Liver (tissue), 8 donors: ENCODE measurements at regions not wholly inside any gene's neighbourhood (a gene's known extent, or its start where the extent isn't known, plus 50 kb on each side); places are given as distances from the start of the nearest gene placed in this dataset.

Experiments
- DNase-seq: peaks from one replicate; pipeline ENCODE4 v3.0.0-alpha.2; 2017; ENCODE audit warnings: low spot score
- H3K27ac ChIP-seq, 2 donors: one replicate each; pipeline ENCODE4 v1.7.0; 2013; ENCODE audit warnings: inconsistent platforms in 2 of 2, low read length in 2 of 2, control low read depth in 1 of 2, low read depth in 1 of 2, mild to moderate bottlenecking in 1 of 2
- H3K27me3 ChIP-seq, 4 donors: one replicate each; pipeline versions ENCODE4 v1.6.1 to v1.7.0; 2013; ENCODE audit warnings: low read length in 3 of 4, inconsistent platforms in 1 of 4, mild to moderate bottlenecking in 1 of 4, moderate library complexity in 1 of 4; ENCODE audit not compliant: control insufficient read depth in 4 of 4, insufficient read depth in 4 of 4
- H3K36me3 ChIP-seq, 4 donors: one replicate each; pipeline versions ENCODE4 v1.6.1 to v1.7.0; 2013; ENCODE audit warnings: low read length in 3 of 4, mild to moderate bottlenecking in 3 of 4, low read depth in 1 of 4, moderate library complexity in 1 of 4; ENCODE audit not compliant: control insufficient read depth in 4 of 4, insufficient read depth in 3 of 4
- H3K4me1 ChIP-seq, 4 donors: one replicate each; pipeline versions ENCODE4 v1.6.1 to v1.7.0; 2013; ENCODE audit warnings: low read length in 3 of 4, mild to moderate bottlenecking in 3 of 4, moderate library complexity in 1 of 4; ENCODE audit not compliant: control insufficient read depth in 4 of 4, insufficient read depth in 4 of 4
- H3K4me3 ChIP-seq, 3 donors: one replicate each; pipeline versions ENCODE4 v1.6.1 to v1.7.0; 2013; ENCODE audit warnings: low read length in 3 of 3, control low read depth in 1 of 3, low read depth in 1 of 3, mild to moderate bottlenecking in 1 of 3
- H3K9ac ChIP-seq, 2 donors: one replicate each; pipeline ENCODE4 v1.7.0; 2013; ENCODE audit warnings: low read length in 2 of 2, mild to moderate bottlenecking in 2 of 2, moderate library complexity in 2 of 2, control low read depth in 1 of 2, low read depth in 1 of 2
- H3K9me3 ChIP-seq, 4 donors: one replicate each; pipeline versions ENCODE4 v1.6.1 to v1.7.0; 2013; ENCODE audit warnings: low read length in 3 of 4; ENCODE audit not compliant: control insufficient read depth in 4 of 4
- FOXA1 ChIP-seq: IDR thresholded peaks from 2 replicates; pipeline ENCODE4 v1.6.1; 2016; ENCODE audit warnings: antibody characterized with exemption
- FOXA2 ChIP-seq: IDR thresholded peaks from 2 replicates; pipeline ENCODE4 v1.6.1; 2016; ENCODE audit warnings: antibody characterized with exemption
- GABPA ChIP-seq, 2 donors: IDR thresholded peaks in 1 of 2; conservative IDR thresholded peaks in 1 of 2; 2 replicates each; pipeline ENCODE4 v1.6.1; 2016; ENCODE audit warnings: antibody characterized with exemption in 2 of 2, mild to moderate bottlenecking in 1 of 2, moderate library complexity in 1 of 2
- HNF4A ChIP-seq, 2 donors: conservative IDR thresholded peaks; 2 replicates each; pipeline ENCODE4 v1.6.1; 2016; ENCODE audit warnings: antibody characterized with exemption in 2 of 2, mild to moderate bottlenecking in 2 of 2
- HNF4G ChIP-seq: IDR thresholded peaks from 2 replicates; pipeline ENCODE4 v1.6.1; 2016; ENCODE audit warnings: antibody characterized with exemption
- JUND ChIP-seq, 2 donors: IDR thresholded peaks; 2 replicates each; pipeline ENCODE4 v1.6.1; 2016; ENCODE audit warnings: antibody characterized with exemption in 2 of 2
- RAD21 ChIP-seq, 2 donors: IDR thresholded peaks; 2 replicates each; pipeline ENCODE4 v1.6.1; 2016; ENCODE audit warnings: antibody characterized with exemption in 2 of 2, mild to moderate bottlenecking in 2 of 2
- RXRA ChIP-seq, 2 donors: IDR thresholded peaks; 2 replicates each; pipeline ENCODE4 v1.6.1; 2017 to 2018; ENCODE audit warnings: antibody characterized with exemption in 2 of 2, mild to moderate bottlenecking in 1 of 2
- SP1 ChIP-seq: IDR thresholded peaks from 2 replicates; pipeline ENCODE4 v1.6.1; 2018; ENCODE audit warnings: antibody characterized with exemption, mild to moderate bottlenecking
- TAF1 ChIP-seq: conservative IDR thresholded peaks from 2 replicates; pipeline ENCODE4 v1.6.1; 2016; ENCODE audit warnings: antibody characterized with exemption, mild to moderate bottlenecking
- YY1 ChIP-seq: IDR thresholded peaks from 2 replicates; pipeline ENCODE4 v1.6.1; 2016; ENCODE audit warnings: antibody characterized with exemption, mild to moderate bottlenecking
- WGBS: extraction: QIAGEN DNeasy Blood & Tissue Kit; methylation state at CpG from one replicate; pipeline ENCODE4 v1.1.7; 2013; 5-methylcytosine and 5-hydroxymethylcytosine counted together
- TF ChIP-seq, protein P1 (sequence below): fragments of 150-350 bp; IDR thresholded peaks from 2 replicates; pipeline ENCODE4 v1.5.1; 2017; ENCODE audit warnings: improper control_type of control experiment, low read depth, low read length; ENCODE audit not compliant: missing input control
- TF ChIP-seq, protein P2 (sequence below): IDR thresholded peaks from 2 replicates; pipeline ENCODE4 v1.6.1; 2016; ENCODE audit warnings: antibody characterized with exemption
- TF ChIP-seq, protein P3 (sequence below): IDR thresholded peaks from 2 replicates; pipeline ENCODE4 v1.6.1; 2016; ENCODE audit warnings: antibody characterized with exemption
- TF ChIP-seq, protein P4 (sequence below): IDR thresholded peaks from 2 replicates; pipeline ENCODE4 v1.6.1; 2016; ENCODE audit warnings: antibody characterized with exemption
- donor health status: healthy.
- donor health status: healthy.
- donor health status: healthy.
- donor health status: healthy.
- donor health status: healthy.

DNA sequence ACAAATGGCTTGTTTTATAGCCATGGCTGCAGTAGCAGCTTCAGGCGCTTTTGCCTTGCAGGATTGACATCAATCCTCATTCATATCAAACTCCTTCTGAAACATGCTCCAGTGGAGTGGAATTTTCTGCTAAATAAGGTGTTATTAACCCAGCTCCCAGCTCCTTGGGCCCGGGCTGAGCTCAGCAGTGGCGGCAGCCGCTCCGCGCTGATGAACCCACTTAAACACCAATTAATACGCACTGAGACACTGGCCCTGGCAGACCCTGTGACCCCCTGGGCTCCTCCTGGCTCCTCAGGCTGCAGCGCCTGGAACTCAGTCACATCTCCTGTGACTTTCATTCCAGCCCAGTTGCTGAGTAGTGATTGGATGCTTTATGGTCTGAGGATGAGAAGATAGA, 137.4 kb upstream of the GRIK3 start:
- Histone ChIP-seq H3K36me3 (no peaks in the 10 kb centered on the region), H3K27me3 (peaks cover 0 to 5% (median under 1%) of the 10 kb centered on the region in 4 donors), H3K9ac (no peak overlapping the region), H3K9me3 (peaks cover 0 to 4% (median 0%) of the 10 kb centered on the region in 4 donors), H3K27ac (no peak overlapping the region), H3K4me3 (no peak overlapping the region), H3K4me1 (no peaks in the 10 kb centered on the region)
- TF ChIP-seq RXRA (IDR thresholded peaks at IDR 0.05) (no peak), HNF4G (no peak), HNF4A (conservative IDR thresholded peaks at IDR 0.05) (no peak), RAD21 (IDR thresholded peaks at IDR 0.05) (no peak), SP1 (no peak)
- TF ChIP-seq, protein P1, sequence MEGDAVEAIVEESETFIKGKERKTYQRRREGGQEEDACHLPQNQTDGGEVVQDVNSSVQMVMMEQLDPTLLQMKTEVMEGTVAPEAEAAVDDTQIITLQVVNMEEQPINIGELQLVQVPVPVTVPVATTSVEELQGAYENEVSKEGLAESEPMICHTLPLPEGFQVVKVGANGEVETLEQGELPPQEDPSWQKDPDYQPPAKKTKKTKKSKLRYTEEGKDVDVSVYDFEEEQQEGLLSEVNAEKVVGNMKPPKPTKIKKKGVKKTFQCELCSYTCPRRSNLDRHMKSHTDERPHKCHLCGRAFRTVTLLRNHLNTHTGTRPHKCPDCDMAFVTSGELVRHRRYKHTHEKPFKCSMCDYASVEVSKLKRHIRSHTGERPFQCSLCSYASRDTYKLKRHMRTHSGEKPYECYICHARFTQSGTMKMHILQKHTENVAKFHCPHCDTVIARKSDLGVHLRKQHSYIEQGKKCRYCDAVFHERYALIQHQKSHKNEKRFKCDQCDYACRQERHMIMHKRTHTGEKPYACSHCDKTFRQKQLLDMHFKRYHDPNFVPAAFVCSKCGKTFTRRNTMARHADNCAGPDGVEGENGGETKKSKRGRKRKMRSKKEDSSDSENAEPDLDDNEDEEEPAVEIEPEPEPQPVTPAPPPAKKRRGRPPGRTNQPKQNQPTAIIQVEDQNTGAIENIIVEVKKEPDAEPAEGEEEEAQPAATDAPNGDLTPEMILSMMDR = no peak
- DNase-seq = no peak
- 80% methylated on average over 8 of the region's 8 CpGs for WGBS

DNA sequence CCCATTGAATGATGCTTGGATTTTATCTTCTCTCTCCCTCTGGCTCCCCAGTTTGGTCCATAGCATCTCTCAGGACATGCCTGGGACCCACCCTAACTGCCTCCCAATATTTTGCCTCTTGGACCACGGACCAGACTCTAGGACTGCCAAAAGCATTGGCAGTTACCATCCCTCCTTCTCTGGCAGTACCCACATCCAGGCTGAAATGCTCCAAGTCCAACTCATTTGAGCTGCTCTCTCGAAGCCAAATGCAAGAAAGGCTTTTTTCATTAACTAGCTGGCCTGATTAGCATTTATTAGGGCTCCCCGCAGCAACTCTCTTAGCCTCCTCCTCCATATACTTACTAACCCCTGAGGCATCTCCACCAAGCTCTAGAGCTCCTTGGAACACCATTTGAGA, 140.0 kb upstream of the GRIK3 start:
- no peak for DNase-seq
- Histone ChIP-seq H3K9ac (no peak overlapping the region), H3K4me1 (no peaks in the 10 kb centered on the region), H3K36me3 (no peaks in the 10 kb centered on the region), H3K9me3 (peaks cover 0 to 4% (median 0%) of the 10 kb centered on the region in 4 donors), H3K27me3 (peaks cover 0 to 5% (median under 1%) of the 10 kb centered on the region in 4 donors), H3K4me3 (no peak overlapping the region), H3K27ac (no peak overlapping the region)
- TF ChIP-seq, protein P2, sequence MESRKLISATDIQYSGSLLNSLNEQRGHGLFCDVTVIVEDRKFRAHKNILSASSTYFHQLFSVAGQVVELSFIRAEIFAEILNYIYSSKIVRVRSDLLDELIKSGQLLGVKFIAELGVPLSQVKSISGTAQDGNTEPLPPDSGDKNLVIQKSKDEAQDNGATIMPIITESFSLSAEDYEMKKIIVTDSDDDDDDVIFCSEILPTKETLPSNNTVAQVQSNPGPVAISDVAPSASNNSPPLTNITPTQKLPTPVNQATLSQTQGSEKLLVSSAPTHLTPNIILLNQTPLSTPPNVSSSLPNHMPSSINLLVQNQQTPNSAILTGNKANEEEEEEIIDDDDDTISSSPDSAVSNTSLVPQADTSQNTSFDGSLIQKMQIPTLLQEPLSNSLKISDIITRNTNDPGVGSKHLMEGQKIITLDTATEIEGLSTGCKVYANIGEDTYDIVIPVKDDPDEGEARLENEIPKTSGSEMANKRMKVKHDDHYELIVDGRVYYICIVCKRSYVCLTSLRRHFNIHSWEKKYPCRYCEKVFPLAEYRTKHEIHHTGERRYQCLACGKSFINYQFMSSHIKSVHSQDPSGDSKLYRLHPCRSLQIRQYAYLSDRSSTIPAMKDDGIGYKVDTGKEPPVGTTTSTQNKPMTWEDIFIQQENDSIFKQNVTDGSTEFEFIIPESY = no peak
- TF ChIP-seq, protein P1 = no peak
- TF ChIP-seq, protein P3, sequence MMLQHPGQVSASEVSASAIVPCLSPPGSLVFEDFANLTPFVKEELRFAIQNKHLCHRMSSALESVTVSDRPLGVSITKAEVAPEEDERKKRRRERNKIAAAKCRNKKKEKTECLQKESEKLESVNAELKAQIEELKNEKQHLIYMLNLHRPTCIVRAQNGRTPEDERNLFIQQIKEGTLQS = no peak
- TF ChIP-seq GABPA (IDR thresholded peaks at IDR 0.05 in 1 of 2, conservative IDR thresholded peaks at IDR 0.05 in 1 of 2) (no peak), HNF4G (no peak), HNF4A (conservative IDR thresholded peaks at IDR 0.05) (no peak), TAF1 (no peak), SP1 (no peak), JUND (IDR thresholded peaks at IDR 0.05) (no peak), FOXA1 (no peak), YY1 (no peak), FOXA2 (no peak), RXRA (IDR thresholded peaks at IDR 0.05) (no peak)
- TF ChIP-seq, protein P4, sequence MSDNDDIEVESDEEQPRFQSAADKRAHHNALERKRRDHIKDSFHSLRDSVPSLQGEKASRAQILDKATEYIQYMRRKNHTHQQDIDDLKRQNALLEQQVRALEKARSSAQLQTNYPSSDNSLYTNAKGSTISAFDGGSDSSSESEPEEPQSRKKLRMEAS = no peak
- 59% methylated on average over 3 of the region's 3 CpGs for WGBS
